ENCODE measurements at regions not wholly inside any gene's neighbourhood (a gene's known extent, or its start where the extent isn't known, plus 50 kb on each side); places are given as distances from the start of the nearest gene placed in this dataset.
A peak's percentile ranks its signal among the peaks of the same experiment; 100 is the strongest.

GRCh38 chr6:137399881-137400443 lies 94.2 kb downstream of the OLIG3 start (continued):
- TF ChIP-seq ZNF687 (IDR thresholded peaks at IDR 0.05): 0 out of 2 replicates have a peak, but pooled peaks have one; percentile 22
- no peak for TF ChIP-seq HDAC2 (IDR thresholded peaks at IDR 0.05)
- TF ChIP-seq, protein P1, sequence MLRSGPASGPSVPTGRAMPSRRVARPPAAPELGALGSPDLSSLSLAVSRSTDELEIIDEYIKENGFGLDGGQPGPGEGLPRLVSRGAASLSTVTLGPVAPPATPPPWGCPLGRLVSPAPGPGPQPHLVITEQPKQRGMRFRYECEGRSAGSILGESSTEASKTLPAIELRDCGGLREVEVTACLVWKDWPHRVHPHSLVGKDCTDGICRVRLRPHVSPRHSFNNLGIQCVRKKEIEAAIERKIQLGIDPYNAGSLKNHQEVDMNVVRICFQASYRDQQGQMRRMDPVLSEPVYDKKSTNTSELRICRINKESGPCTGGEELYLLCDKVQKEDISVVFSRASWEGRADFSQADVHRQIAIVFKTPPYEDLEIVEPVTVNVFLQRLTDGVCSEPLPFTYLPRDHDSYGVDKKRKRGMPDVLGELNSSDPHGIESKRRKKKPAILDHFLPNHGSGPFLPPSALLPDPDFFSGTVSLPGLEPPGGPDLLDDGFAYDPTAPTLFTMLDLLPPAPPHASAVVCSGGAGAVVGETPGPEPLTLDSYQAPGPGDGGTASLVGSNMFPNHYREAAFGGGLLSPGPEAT (IDR thresholded peaks at IDR 0.05; ENCODE audit: low read depth): 0 out of 2 replicates have a peak, but pooled peaks have one; percentile 35
- TF ChIP-seq SMARCA5 (IDR thresholded peaks at IDR 0.05): no peak
- TF ChIP-seq SUPT20H (IDR thresholded peaks at IDR 0.05; ENCODE audit: borderline replicate concordance, control insufficient read depth, low read depth, low read length): no peak
- TF ChIP-seq NFXL1 (IDR thresholded peaks at IDR 0.05; ENCODE audit: borderline replicate concordance): no peak
- no peak for TF ChIP-seq HDAC6 (IDR thresholded peaks at IDR 0.05; ENCODE audit: unreplicated experiment)
- peak; percentile 74 for TF ChIP-seq RUNX3 (IDR thresholded peaks at IDR 0.05; ENCODE audit: low read length)
- peak; percentile 12; the same call in 1 of the 2 replicates for TF ChIP-seq PKNOX1 (IDR thresholded peaks at IDR 0.05)
- no peak for TF ChIP-seq RAD21 (IDR thresholded peaks at IDR 0.05; ENCODE audit: insufficient read depth, low read depth, low read length)
- TF ChIP-seq IKZF2 (IDR thresholded peaks at IDR 0.05): peak; percentile 49 to 68; a peak in 3 of 4 replicates
- no peak for TF ChIP-seq CHD4 (IDR thresholded peaks at IDR 0.05)

Measured in GM12878 (cell line).